Stomach (tissue), 8 donors: ENCODE measurements at regions not wholly inside any gene's neighbourhood (a gene's known extent, or its start where the extent isn't known, plus 50 kb on each side); places are given as distances from the start of the nearest gene placed in this dataset.
"Not testable (repeated sequence)": the region's sequence is repeated elsewhere in the genome, so short reads cannot be mapped to it uniquely, and the experiment has no call there.

Experiments
- DNase-seq, 2 donors: peaks; one replicate each; pipeline versions ENCODE4 v3.0.0 to v3.0.0-alpha.2; 2013 to 2019
- H3K27ac ChIP-seq, 5 donors: fragments of 200-600 bp in 4 of 5; sonication (generic) in 4 of 5; one replicate each; pipeline ENCODE4 v1.5.1; 2013 to 2019; ENCODE audit warnings: mild to moderate bottlenecking in 1 of 5, moderate library complexity in 1 of 5
- H3K27me3 ChIP-seq, 3 donors: fragments of 200-600 bp; sonication (generic); one replicate each; pipeline ENCODE4 v1.5.1; 2017 to 2019; ENCODE audit warnings: mixed run types in 1 of 3
- H3K36me3 ChIP-seq, 4 donors: fragments of 200-600 bp; sonication (generic); 1 replicate in 3 of 4; 2 replicates in 1 of 4; pipeline ENCODE4 v1.5.1; 2016 to 2019
- H3K4me1 ChIP-seq, 4 donors: fragments of 200-600 bp; sonication (generic); one replicate each; pipeline ENCODE4 v1.5.1; 2016 to 2019
- H3K4me3 ChIP-seq, 4 donors: fragments of 200-600 bp; sonication (generic) in 3 of 4; one replicate each; pipeline ENCODE4 v1.5.1; 2016 to 2019; ENCODE audit warnings: mild to moderate bottlenecking in 1 of 4
- H3K9me3 ChIP-seq, 4 donors: fragments of 200-600 bp; sonication (generic); one replicate each; pipeline ENCODE4 v1.5.1; 2016 to 2019
- CTCF ChIP-seq, 7 experiments: fragments of 450-650 bp in 4 of 7; fragments of 200-600 bp in 3 of 7; sonication (generic) in 3 of 7; IDR thresholded peaks; one replicate each; pipeline ENCODE4 v1.5.1; 2016 to 2019; ENCODE audit warnings: antibody characterized with exemption in 7 of 7, control low read depth in 2 of 7, mild to moderate bottlenecking in 1 of 7
- EP300 ChIP-seq: sonication (generic); formaldehyde crosslinking; IDR thresholded peaks from one replicate; pipeline ENCODE4 v1.6.1; 2017; ENCODE audit warnings: antibody characterized with exemption
- POLR2A ChIP-seq, 4 donors: fragments of 450-650 bp; IDR thresholded peaks; one replicate each; pipeline ENCODE4 v1.6.1; 2016; ENCODE audit warnings: antibody characterized with exemption in 4 of 4, control low read depth in 2 of 4, mild to moderate bottlenecking in 1 of 4, moderate library complexity in 1 of 4
- POLR2AphosphoS5 ChIP-seq, 3 donors: sonication (generic); formaldehyde crosslinking; IDR thresholded peaks; one replicate each; pipeline ENCODE4 v1.6.1; 2016; ENCODE audit warnings: antibody characterized with exemption in 3 of 3
- WGBS, 5 donors: extraction: QIAGEN DNeasy Blood & Tissue Kit in 3 of 5; methylation state at CpG; one replicate each; pipeline versions ENCODE4 v1.1.5 to v1.1.7; 2013 to 2018; 5-methylcytosine and 5-hydroxymethylcytosine counted together
- intact Hi-C: fragments of 100-400 bp; cut with DNase I; formaldehyde crosslinking; loops from one replicate; pipeline ENCODE4 v1.15.1; 2023; ENCODE audit warnings: low total_unique reads
- donor health status: healthy with polysubstance abuse.
- donor health status: Bipolar disorder and iron deficiency.
- donor health status: healthy.

DNA sequence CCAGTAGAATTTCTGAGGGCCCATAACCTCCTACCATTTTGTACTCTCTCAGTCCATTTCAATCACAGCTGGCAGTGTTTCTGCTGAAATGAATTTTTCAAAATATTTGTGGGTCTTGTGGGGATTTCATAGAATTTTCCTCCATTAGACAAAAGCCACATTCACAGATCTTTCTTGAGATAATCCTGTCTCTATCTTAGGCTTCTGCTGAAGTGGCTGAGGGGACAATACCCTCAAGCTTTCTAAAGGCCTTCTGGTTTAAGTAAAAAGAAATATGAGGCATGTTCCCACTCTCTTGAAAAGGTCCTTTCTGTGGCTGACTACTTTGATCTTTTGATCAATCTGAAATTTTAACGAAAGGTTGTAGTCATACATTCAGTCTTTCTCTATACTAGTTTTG, 1930.0 kb upstream of the AGA start:
- intact Hi-C loops: no loop called here
- DNase-seq: no peak

DNA sequence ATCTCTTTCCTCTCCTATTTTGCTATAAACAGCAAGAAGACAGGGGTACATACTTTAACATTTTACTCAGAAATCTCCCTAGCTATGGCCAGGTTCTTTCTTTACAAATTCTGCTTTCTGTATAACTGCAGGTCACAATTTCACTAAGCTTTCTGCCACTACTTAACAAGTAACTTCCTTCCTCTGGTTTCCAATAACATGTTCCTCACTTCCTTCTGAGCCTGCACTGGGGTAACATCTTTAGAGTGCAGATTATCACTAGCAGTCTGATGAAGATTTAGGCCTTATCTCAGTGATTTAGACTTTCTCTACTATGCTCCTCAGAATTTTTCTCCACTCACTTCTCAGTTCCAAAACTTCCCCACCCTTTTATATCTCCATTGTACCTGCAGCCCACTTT, 1930.5 kb upstream of the AGA start:
- no peaks in the 10 kb centered on the region for H3K36me3 ChIP-seq
- H3K27me3 ChIP-seq: no peaks in the 10 kb centered on the region
- H3K4me1 ChIP-seq: no peaks in the 10 kb centered on the region
- TF ChIP-seq EP300 (no peak), POLR2A (IDR thresholded peaks at IDR 0.05) (no peak)
- no peaks in the 10 kb centered on the region for H3K9me3 ChIP-seq
- intact Hi-C loops: no loop called here
- H3K4me3 ChIP-seq: no peak overlapping the region
- no peak overlapping the region for H3K27ac ChIP-seq
- DNase-seq: no peak

More for the DNA sequence above, 1930.0 kb upstream of the AGA start:
- Histone ChIP-seq H3K4me1 (no peaks in the 10 kb centered on the region), H3K27me3 (no peaks in the 10 kb centered on the region), H3K9me3 (no peaks in the 10 kb centered on the region), H3K4me3 (no peak overlapping the region), H3K27ac (no peak overlapping the region), H3K36me3 (no peaks in the 10 kb centered on the region)
- TF ChIP-seq CTCF (IDR thresholded peaks at IDR 0.05): no peak
- no peak for TF ChIP-seq POLR2AphosphoS5 (IDR thresholded peaks at IDR 0.05)
- no peak for TF ChIP-seq EP300
- 85 to 91% (median 89%) methylated on average over 1 of the region's 1 CpG for WGBS, 5 donors

DNA sequence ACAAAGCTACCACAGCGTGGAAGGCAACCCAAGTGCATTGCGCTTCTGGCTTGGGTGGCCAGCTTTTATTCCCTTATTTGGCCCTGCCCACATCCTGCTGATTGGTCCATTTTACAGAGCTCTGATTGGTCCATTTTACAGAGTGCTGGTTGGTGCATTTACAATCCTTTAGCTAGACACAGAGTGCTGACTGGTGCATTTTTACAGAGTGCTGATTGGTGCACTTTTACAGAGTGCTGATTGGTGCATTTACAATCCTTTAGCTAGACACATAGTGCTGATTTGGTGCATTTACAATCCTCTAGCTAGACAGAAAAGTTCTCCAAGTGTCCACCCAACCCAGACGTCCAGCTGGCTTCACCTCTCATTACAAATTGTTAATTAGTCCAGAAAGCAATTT, 1936.6 kb upstream of the AGA start:
- H3K9me3 ChIP-seq, intact Hi-C loops, H3K36me3 ChIP-seq, H3K4me1 ChIP-seq, H3K4me3 ChIP-seq, H3K27me3 ChIP-seq, H3K27ac ChIP-seq, DNase-seq: not testable (repeated sequence)
- WGBS, 5 donors: 76 to 91% (median 89%) methylated on average over 3 of the region's 3 CpGs

DNA sequence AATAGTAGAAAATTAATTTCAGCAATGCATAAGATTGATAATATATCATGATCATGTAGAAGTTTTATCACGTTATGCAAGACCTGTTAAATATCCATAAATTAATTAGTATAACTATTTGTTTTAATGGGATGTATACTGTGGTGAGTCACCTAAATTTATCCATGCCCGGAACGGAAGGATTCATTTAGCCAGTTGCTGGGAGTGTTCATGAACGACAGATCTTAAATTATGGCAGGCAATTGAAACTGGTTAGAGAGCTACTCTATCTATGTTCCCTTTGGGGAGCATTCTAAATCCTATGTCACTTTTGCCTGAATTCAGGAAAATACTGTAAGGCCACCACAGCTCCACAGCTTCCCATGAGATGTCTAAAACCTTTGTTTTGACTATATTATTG, 1950.5 kb upstream of the AGA start:
- H3K36me3 ChIP-seq: no peaks in the 10 kb centered on the region
- H3K9me3 ChIP-seq: peaks cover 0 to 4% (median 0%) of the 10 kb centered on the region in 4 donors
- no peak overlapping the region for H3K4me3 ChIP-seq
- TF ChIP-seq POLR2AphosphoS5 (IDR thresholded peaks at IDR 0.05) (no peak), CTCF (IDR thresholded peaks at IDR 0.05) (no peak), EP300 (no peak), POLR2A (IDR thresholded peaks at IDR 0.05) (no peak)
- H3K4me1 ChIP-seq: no peaks in the 10 kb centered on the region
- no peaks in the 10 kb centered on the region for H3K27me3 ChIP-seq
- no peak overlapping the region for H3K27ac ChIP-seq
- DNase-seq: no peak
- intact Hi-C loops: no loop called here
- WGBS, 5 donors: 84 to 90% (median 89%) methylated on average over 4 of the region's 4 CpGs

DNA sequence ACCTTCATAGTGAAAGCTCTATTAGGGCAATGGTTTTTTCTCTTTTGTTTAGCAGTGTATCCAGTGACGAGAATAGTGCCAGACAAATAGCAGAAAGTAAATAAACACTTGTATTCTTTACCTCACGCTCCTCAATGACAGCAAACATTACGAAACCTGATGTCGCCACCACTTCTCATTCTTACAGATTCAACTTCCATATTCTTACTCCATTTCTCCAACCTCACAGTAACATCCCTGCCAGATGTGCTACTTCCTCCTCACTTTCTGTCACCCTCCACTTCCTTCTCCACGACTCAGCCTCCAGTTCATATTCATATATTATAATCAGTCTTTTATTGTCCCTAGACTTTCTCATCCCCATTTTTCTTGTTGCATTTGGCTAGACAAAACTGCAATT, 1956.2 kb upstream of the AGA start:
- H3K4me1 ChIP-seq: no peaks in the 10 kb centered on the region
- peak in 1 of 2 donors; percentile 2 for DNase-seq
- intact Hi-C loops: no loop called here
- H3K27ac ChIP-seq: no peak overlapping the region
- no peak overlapping the region for H3K4me3 ChIP-seq
- peaks cover 0 to 4% (median 0%) of the 10 kb centered on the region in 4 donors for H3K9me3 ChIP-seq
- TF ChIP-seq CTCF (IDR thresholded peaks at IDR 0.05) (no peak), EP300 (no peak), POLR2A (IDR thresholded peaks at IDR 0.05) (no peak), POLR2AphosphoS5 (IDR thresholded peaks at IDR 0.05) (no peak)
- no peaks in the 10 kb centered on the region for H3K27me3 ChIP-seq
- no peaks in the 10 kb centered on the region for H3K36me3 ChIP-seq
- 55 to 63% (median 62%) methylated on average over 5 of the region's 5 CpGs for WGBS, 5 donors
